ENCODE measurements at regions not wholly inside any gene's neighbourhood (a gene's known extent, or its start where the extent isn't known, plus 50 kb on each side); places are given as distances from the start of the nearest gene placed in this dataset.

DNA sequence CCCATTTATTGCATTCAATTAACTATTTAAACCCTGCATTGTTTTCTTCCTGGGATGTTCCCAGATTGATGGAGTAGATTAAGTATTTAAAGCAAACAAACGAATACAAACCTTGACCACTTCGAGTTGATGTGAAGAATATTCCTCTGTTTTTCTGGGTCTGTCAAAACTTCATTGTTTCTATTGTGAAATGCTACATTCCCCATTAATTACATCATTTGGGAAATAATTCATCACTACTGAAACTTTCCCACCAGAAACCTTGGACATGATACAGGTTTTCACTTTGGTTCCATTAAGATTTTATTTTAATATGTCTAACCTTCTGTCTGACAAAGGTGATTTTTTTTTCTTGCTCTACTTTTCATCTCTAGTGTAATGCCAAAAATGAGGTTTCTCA is 365.1 kb upstream of the ETAA1 start:
- TF ChIP-seq, protein P1, sequence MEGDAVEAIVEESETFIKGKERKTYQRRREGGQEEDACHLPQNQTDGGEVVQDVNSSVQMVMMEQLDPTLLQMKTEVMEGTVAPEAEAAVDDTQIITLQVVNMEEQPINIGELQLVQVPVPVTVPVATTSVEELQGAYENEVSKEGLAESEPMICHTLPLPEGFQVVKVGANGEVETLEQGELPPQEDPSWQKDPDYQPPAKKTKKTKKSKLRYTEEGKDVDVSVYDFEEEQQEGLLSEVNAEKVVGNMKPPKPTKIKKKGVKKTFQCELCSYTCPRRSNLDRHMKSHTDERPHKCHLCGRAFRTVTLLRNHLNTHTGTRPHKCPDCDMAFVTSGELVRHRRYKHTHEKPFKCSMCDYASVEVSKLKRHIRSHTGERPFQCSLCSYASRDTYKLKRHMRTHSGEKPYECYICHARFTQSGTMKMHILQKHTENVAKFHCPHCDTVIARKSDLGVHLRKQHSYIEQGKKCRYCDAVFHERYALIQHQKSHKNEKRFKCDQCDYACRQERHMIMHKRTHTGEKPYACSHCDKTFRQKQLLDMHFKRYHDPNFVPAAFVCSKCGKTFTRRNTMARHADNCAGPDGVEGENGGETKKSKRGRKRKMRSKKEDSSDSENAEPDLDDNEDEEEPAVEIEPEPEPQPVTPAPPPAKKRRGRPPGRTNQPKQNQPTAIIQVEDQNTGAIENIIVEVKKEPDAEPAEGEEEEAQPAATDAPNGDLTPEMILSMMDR (IDR thresholded peaks at IDR 0.05; ENCODE audit: insufficient read depth, low read depth, low read length, missing control alignments), result no peak
- DNase-seq (ENCODE audit: low read depth), result peak; percentile 46
- H3K4me3 ChIP-seq (ENCODE audit: low read length), result no peak overlapping the region

DNA sequence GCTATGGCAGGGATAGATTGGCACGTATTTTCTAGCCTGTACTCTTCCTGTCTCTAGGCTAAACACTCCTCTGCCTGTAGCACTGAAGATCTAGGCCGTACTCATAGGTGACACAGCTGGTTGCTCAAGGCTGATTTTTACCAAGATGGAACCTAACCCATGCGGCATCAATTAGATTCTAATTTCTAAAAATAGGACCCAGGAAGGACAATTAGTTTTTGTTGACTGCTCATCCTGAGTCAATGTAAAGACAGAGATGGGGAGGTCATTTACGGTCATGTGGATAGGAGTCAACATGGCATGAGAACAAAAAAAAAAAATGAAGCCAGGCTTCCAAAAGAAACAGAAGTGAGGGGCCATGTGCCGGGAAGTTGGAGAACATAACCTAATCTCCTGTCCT is 360.7 kb upstream of the ETAA1 start:
- no peak overlapping the region for H3K4me3 ChIP-seq (ENCODE audit: low read length)
- TF ChIP-seq, protein P1 (IDR thresholded peaks at IDR 0.05; ENCODE audit: insufficient read depth, low read depth, low read length, missing control alignments), result no peak
- DNase-seq (ENCODE audit: low read depth), result peak; percentile 24

DNA sequence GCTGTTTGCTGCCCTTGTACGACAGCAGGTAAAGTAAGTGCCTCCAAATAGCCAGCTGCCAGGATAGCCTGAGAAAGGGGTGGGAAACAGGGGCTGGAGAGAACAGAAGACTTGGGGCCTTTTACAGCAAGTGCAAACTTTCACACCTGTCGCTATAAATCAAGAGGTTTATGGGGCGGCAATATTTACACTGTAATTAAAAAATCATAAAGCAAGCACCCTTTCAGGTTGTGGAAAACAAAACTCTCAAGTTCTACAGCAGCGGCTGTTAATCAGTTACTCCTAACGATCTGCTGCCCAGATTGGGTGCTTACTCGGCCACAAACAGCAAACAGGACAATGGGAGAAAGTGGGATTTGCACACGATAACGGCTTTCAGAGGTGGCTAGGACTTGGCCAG is 359.5 kb upstream of the ETAA1 start:
- TF ChIP-seq, protein P1 (IDR thresholded peaks at IDR 0.05; ENCODE audit: insufficient read depth, low read depth, low read length, missing control alignments), result no peak
- no peak overlapping the region for H3K4me3 ChIP-seq (ENCODE audit: low read length)
- DNase-seq (ENCODE audit: low read depth), result no peak

DNA sequence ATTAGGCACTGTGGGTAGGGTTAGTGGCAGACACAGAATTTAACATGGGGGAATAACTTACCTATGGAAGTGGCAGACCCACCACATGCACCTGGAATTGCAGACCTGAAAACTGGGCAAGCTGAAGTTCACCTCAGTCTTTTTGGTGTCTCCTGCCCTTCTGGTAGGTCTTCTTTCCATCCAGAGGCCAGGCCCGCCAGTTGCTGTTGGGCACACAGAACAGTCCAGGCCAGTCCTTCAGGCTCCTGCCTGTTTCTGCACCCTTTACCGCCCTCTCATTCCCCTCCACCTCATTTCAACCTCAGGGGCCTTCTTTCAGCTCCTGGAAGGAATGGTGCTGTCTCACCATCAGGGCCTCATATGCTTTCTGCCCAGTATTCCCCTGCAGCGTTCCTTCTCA is 358.9 kb upstream of the ETAA1 start:
- no peak overlapping the region for H3K4me3 ChIP-seq (ENCODE audit: low read length)
- DNase-seq (ENCODE audit: low read depth), result no peak
- TF ChIP-seq, protein P1 (IDR thresholded peaks at IDR 0.05; ENCODE audit: insufficient read depth, low read depth, low read length, missing control alignments), result no peak

DNA sequence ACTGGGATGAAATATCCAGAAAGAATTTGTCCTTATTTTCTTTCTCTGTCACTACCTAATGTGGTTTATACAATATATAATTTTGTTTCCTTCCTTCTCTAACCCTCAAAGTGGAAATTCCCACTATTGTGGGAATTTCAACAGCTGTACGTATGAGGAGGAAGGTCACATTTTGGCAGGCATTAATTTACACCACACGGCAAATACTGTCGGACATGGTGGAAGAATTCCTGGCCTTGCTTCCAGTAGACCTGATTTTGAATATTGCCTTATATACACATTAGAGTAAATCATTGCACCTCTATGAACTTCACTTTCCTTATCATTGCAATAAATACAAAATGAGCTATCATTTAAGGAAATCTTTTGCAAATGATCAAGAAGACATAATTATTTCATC is 358.1 kb upstream of the ETAA1 start:
- TF ChIP-seq, protein P1 (IDR thresholded peaks at IDR 0.05; ENCODE audit: insufficient read depth, low read depth, low read length, missing control alignments), result no peak
- H3K4me3 ChIP-seq (ENCODE audit: low read length), result no peak overlapping the region
- no peak for DNase-seq (ENCODE audit: low read depth)

DNA sequence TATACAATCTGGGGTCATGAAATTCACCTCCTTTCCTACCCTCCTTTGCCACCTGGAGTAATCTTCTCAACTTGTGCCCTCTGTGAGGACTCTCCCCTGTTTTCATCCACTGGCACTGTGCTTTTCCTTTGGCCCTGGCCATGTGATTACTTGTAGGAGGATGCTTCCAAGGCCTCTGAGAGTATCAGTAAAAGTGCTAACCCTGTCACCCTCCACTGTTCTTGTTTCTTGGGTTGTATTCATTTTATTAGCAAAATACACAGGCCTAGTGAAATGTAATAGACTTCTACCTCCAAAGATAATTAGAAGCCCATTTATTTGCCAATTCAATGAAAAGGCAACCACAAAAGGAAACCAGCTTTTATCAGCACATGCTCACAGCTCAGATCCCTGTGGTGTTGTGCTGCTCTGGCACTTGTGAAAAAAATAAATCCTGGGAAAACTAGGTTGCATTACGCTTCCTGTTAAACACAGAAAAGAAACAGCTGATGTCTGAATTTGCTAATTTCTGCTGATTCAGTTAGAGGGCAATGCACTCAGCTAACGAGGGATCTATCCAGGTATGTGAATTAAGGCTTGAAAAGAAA is 357.5 kb upstream of the ETAA1 start:
- TF ChIP-seq, protein P1 (IDR thresholded peaks at IDR 0.05; ENCODE audit: insufficient read depth, low read depth, low read length, missing control alignments), result no peak
- no peak for DNase-seq (ENCODE audit: low read depth)
- no peak overlapping the region for H3K4me3 ChIP-seq (ENCODE audit: low read length)

DNA sequence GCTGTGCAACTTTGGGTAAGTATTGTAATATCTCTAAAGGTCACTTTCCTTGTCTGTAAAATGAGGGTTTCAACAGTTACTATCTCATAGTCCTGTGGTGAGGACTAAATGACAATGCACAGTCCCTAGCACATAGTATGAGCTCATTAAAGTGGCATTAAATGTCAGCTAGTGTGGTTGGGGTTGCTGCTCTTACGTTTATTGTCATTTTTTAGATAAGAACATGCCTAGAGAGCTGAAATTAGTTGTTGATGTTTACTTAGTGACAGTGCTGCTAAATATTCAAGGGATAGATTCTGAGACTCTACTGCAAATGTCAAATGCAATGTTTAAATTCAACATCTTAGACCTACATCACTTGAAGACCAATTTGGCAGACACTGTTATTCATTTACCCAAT is 356.1 kb upstream of the ETAA1 start:
- no peak for DNase-seq (ENCODE audit: low read depth)
- TF ChIP-seq, protein P1 (IDR thresholded peaks at IDR 0.05; ENCODE audit: insufficient read depth, low read depth, low read length, missing control alignments), result no peak
- no peak overlapping the region for H3K4me3 ChIP-seq (ENCODE audit: low read length)
